WTC11 (cell line): ENCODE measurements at regions not wholly inside any gene's neighbourhood (a gene's known extent, or its start where the extent isn't known, plus 50 kb on each side); places are given as distances from the start of the nearest gene placed in this dataset.
"Not testable (repeated sequence)": the region's sequence is repeated elsewhere in the genome, so short reads cannot be mapped to it uniquely, and the experiment has no call there.

Source experiments
- KAT7 ChIP-seq: sonication (generic); formaldehyde crosslinking; IDR thresholded peaks from 2 replicates; pipeline ENCODE4 v1.8.1; 2023; ENCODE audit warnings: missing genetic modification reagents, mild to moderate bottlenecking, borderline replicate concordance
- RELA ChIP-seq: sonication (generic); formaldehyde crosslinking; IDR thresholded peaks from 2 replicates; pipeline ENCODE4 v1.8.1; 2022; ENCODE audit warnings: missing genetic modification reagents, mild to moderate bottlenecking, borderline replicate concordance
- TF ChIP-seq, protein P1 (sequence below): fragments of 200-600 bp; IDR thresholded peaks from 2 replicates; pipeline ENCODE4 v1.8.0; 2022; ENCODE audit warnings: antibody characterized with exemption
- TF ChIP-seq, protein P2 (sequence below): sonication (generic); formaldehyde crosslinking; IDR thresholded peaks from 2 replicates; pipeline ENCODE4 v1.8.1; 2023; ENCODE audit warnings: mild to moderate bottlenecking, missing genetic modification reagents, moderate library complexity

DNA sequence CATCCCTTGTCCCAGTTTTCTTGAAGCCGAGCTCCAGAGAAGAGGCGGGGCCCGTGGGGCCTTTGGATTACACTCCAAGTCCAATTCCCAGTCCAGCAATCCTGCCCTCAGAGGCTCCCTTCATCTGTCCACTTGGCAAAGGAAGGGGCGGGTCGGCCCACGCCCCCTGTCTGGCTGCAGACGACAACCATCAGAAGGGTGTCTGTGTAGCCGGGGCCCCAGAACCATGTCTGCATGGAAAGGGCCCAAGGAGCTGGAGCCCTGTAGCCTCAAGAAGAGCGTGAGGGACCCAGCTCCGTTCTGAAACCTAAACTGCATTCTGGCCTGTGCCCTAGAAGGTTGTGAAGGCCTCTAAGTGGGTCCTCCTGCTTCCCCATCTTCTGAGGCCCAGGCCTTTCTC is 65.2 kb upstream of the TAMM41 start:
- TF ChIP-seq, protein P1, sequence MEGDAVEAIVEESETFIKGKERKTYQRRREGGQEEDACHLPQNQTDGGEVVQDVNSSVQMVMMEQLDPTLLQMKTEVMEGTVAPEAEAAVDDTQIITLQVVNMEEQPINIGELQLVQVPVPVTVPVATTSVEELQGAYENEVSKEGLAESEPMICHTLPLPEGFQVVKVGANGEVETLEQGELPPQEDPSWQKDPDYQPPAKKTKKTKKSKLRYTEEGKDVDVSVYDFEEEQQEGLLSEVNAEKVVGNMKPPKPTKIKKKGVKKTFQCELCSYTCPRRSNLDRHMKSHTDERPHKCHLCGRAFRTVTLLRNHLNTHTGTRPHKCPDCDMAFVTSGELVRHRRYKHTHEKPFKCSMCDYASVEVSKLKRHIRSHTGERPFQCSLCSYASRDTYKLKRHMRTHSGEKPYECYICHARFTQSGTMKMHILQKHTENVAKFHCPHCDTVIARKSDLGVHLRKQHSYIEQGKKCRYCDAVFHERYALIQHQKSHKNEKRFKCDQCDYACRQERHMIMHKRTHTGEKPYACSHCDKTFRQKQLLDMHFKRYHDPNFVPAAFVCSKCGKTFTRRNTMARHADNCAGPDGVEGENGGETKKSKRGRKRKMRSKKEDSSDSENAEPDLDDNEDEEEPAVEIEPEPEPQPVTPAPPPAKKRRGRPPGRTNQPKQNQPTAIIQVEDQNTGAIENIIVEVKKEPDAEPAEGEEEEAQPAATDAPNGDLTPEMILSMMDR: not testable (repeated sequence)
- TF ChIP-seq, protein P2, sequence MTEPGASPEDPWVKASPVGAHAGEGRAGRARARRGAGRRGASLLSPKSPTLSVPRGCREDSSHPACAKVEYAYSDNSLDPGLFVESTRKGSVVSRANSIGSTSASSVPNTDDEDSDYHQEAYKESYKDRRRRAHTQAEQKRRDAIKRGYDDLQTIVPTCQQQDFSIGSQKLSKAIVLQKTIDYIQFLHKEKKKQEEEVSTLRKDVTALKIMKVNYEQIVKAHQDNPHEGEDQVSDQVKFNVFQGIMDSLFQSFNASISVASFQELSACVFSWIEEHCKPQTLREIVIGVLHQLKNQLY (CRISPR knock-in tag): not testable (repeated sequence)
- not testable (repeated sequence) for TF ChIP-seq RELA, KAT7 (CRISPR knock-in tag)
